Ishikawa (cell line): ENCODE measurements at regions not wholly inside any gene's neighbourhood (a gene's known extent, or its start where the extent isn't known, plus 50 kb on each side); places are given as distances from the start of the nearest gene placed in this dataset.

Experiments
- CEBPB ChIP-seq: IDR thresholded peaks from 2 replicates; pipeline ENCODE4 v1.6.1; 2012
- EP300 ChIP-seq: IDR thresholded peaks from 2 replicates; pipeline ENCODE4 v1.6.1; 2012; ENCODE audit warnings: borderline replicate concordance
- MAX ChIP-seq: IDR thresholded peaks from 2 replicates; pipeline ENCODE4 v1.6.1; 2012
- RAD21 ChIP-seq: IDR thresholded peaks from 2 replicates; pipeline ENCODE4 v1.6.1; 2012; ENCODE audit warnings: low read depth

- TF ChIP-seq MAX (no peak), RAD21 (no peak), CEBPB (no peak), EP300 (no peak)
These were observed 142.2 kb upstream of the CNOT2 start for GRCh38 chr12:70101064-70101463.
